Activated CD4-positive, alpha-beta memory T cell treated with anti-CD3 and anti-CD28 coated beads, Interleukin-2, amount 10 ng/mL, durations not matched to agents 7 days and 5 days (primary cell): ENCODE measurements at regions not wholly inside any gene's neighbourhood (a gene's known extent, or its start where the extent isn't known, plus 50 kb on each side); places are given as distances from the start of the nearest gene placed in this dataset.

Source experiments
- CTCF ChIA-PET: fragments of 350-600 bp; sonication (Branson Sonifier 250); formaldehyde crosslinking; loops from one replicate; lab custom pipeline; 2021; ENCODE audit warnings: antibody characterized with exemption, inconsistent platforms; lab: Charles Lee
- POLR2A ChIA-PET: fragments of 350-600 bp; sonication (Branson Sonifier 250); formaldehyde crosslinking; loops from one replicate; lab custom pipeline; 2021; ENCODE audit warnings: antibody characterized with exemption; lab: Charles Lee
- DNase-seq: peaks from one replicate; pipeline ENCODE4 v3.0.0-alpha.2; 2020
- H3K27ac Mint-ChIP-seq: one replicate; pipeline ENCODE4 v1.8.0; 2021; ENCODE audit warnings: mild to moderate bottlenecking, mixed read lengths
- H3K27me3 Mint-ChIP-seq: one replicate; pipeline ENCODE4 v1.8.0; 2021; ENCODE audit warnings: mixed read lengths
- H3K36me3 Mint-ChIP-seq: one replicate; pipeline ENCODE4 v1.8.0; 2021; ENCODE audit warnings: low read depth, mixed read lengths
- H3K4me1 Mint-ChIP-seq: one replicate; pipeline ENCODE4 v1.8.0; 2021; ENCODE audit warnings: mixed read lengths
- H3K4me3 Mint-ChIP-seq: one replicate; pipeline ENCODE4 v1.8.0; 2021; ENCODE audit warnings: mild to moderate bottlenecking, mixed read lengths
- H3K9me3 Mint-ChIP-seq: one replicate; pipeline ENCODE4 v1.8.0; 2021; ENCODE audit warnings: mixed read lengths

GRCh38 chr9:113741886-113742854 is 133.9 kb upstream of the ZNF618 start:
- no peaks in the 10 kb centered on the region for H3K4me1 Mint-ChIP-seq
- H3K36me3 Mint-ChIP-seq, result no peaks in the 10 kb centered on the region
- H3K27me3 Mint-ChIP-seq, result peaks cover 2% of the 10 kb centered on the region
- ChIA-PET POLR2A (no interaction called here), CTCF (no interaction called here)
- H3K9me3 Mint-ChIP-seq, result no peaks in the 10 kb centered on the region
- no peak overlapping the region for H3K27ac Mint-ChIP-seq
- DNase-seq, result no peak
- no peak overlapping the region for H3K4me3 Mint-ChIP-seq

- no peaks in the 10 kb centered on the region for H3K4me1 Mint-ChIP-seq
- ChIA-PET POLR2A (no interaction called here), CTCF (no interaction called here)
- no peak for DNase-seq
- H3K27ac Mint-ChIP-seq, result no peak overlapping the region
- H3K36me3 Mint-ChIP-seq, result no peaks in the 10 kb centered on the region
- H3K9me3 Mint-ChIP-seq, result peaks cover 4% of the 10 kb centered on the region
- H3K27me3 Mint-ChIP-seq, result peaks cover 2% of the 10 kb centered on the region
- no peak overlapping the region for H3K4me3 Mint-ChIP-seq
Measured at GRCh38 chr9:113742878-113743277, 133.2 kb upstream of the ZNF618 start.

- no peak for DNase-seq
- no peaks in the 10 kb centered on the region for H3K4me1 Mint-ChIP-seq
- H3K4me3 Mint-ChIP-seq, result no peak overlapping the region
- H3K27ac Mint-ChIP-seq, result no peak overlapping the region
- H3K27me3 Mint-ChIP-seq, result peaks cover 4% of the 10 kb centered on the region
- no peaks in the 10 kb centered on the region for H3K36me3 Mint-ChIP-seq
- H3K9me3 Mint-ChIP-seq, result peaks cover 4% of the 10 kb centered on the region
- ChIA-PET CTCF (no interaction called here), POLR2A (no interaction called here)
Measured at GRCh38 chr9:113746486-113746885, 129.6 kb upstream of the ZNF618 start.

- POLR2A ChIA-PET, result no interaction called here
- H3K27me3 Mint-ChIP-seq, result peaks cover 6% of the 10 kb centered on the region
- H3K4me3 Mint-ChIP-seq, result no peak overlapping the region
- DNase-seq, result no peak
- peaks cover 4% of the 10 kb centered on the region for H3K9me3 Mint-ChIP-seq
- CTCF ChIA-PET, result no interaction called here
- no peaks in the 10 kb centered on the region for H3K4me1 Mint-ChIP-seq
- no peak overlapping the region for H3K27ac Mint-ChIP-seq
- no peaks in the 10 kb centered on the region for H3K36me3 Mint-ChIP-seq
Measured at GRCh38 chr9:113748135-113748534, 128.0 kb upstream of the ZNF618 start.

GRCh38 chr9:113753398-113754119 is 122.5 kb upstream of the ZNF618 start:
- Mint-ChIP-seq H3K4me3 (no peak overlapping the region), H3K9me3 (no peaks in the 10 kb centered on the region), H3K4me1 (no peaks in the 10 kb centered on the region), H3K36me3 (no peaks in the 10 kb centered on the region), H3K27ac (no peak overlapping the region), H3K27me3 (peaks cover 10% of the 10 kb centered on the region)
- no peak for DNase-seq
- ChIA-PET POLR2A (no interaction called here), CTCF (no interaction called here)

GRCh38 chr9:113754739-113755138 is 121.4 kb upstream of the ZNF618 start:
- Mint-ChIP-seq H3K27me3 (peaks cover 14% of the 10 kb centered on the region), H3K9me3 (no peaks in the 10 kb centered on the region), H3K36me3 (no peaks in the 10 kb centered on the region), H3K4me3 (no peak overlapping the region), H3K27ac (no peak overlapping the region), H3K4me1 (no peaks in the 10 kb centered on the region)
- POLR2A ChIA-PET, result no interaction called here
- DNase-seq, result no peak
- CTCF ChIA-PET, result interaction anchor here (0.5 kb wide), 1 partner anchor 521 kb away, joined by 5 read pairs; no protein-coding TSS in a partner anchor

- Mint-ChIP-seq H3K27ac (no peak overlapping the region), H3K27me3 (peaks cover 14% of the 10 kb centered on the region), H3K36me3 (no peaks in the 10 kb centered on the region), H3K4me3 (no peak overlapping the region), H3K9me3 (no peaks in the 10 kb centered on the region), H3K4me1 (no peaks in the 10 kb centered on the region)
- ChIA-PET CTCF (no interaction called here), POLR2A (no interaction called here)
- DNase-seq, result no peak
Measured at GRCh38 chr9:113755433-113755832, 120.7 kb upstream of the ZNF618 start.

- Mint-ChIP-seq H3K4me3 (no peak overlapping the region), H3K27ac (no peak overlapping the region), H3K27me3 (peaks cover 17% of the 10 kb centered on the region), H3K36me3 (no peaks in the 10 kb centered on the region), H3K4me1 (no peaks in the 10 kb centered on the region), H3K9me3 (no peaks in the 10 kb centered on the region)
- POLR2A ChIA-PET, result no interaction called here
- CTCF ChIA-PET, result no interaction called here
- no peak for DNase-seq
Measured at GRCh38 chr9:113756476-113757192, 119.5 kb upstream of the ZNF618 start.

GRCh38 chr9:113763429-113763828 is 112.7 kb upstream of the ZNF618 start:
- ChIA-PET POLR2A (no interaction called here), CTCF (no interaction called here)
- Mint-ChIP-seq H3K36me3 (no peaks in the 10 kb centered on the region), H3K27me3 (peaks cover 27% of the 10 kb centered on the region), H3K4me1 (no peaks in the 10 kb centered on the region), H3K4me3 (no peak overlapping the region), H3K9me3 (no peaks in the 10 kb centered on the region), H3K27ac (no peak overlapping the region)
- DNase-seq, result no peak

GRCh38 chr9:113764572-113764971 is 111.5 kb upstream of the ZNF618 start:
- Mint-ChIP-seq H3K4me3 (no peak overlapping the region), H3K9me3 (no peaks in the 10 kb centered on the region), H3K27me3 (peaks cover 26% of the 10 kb centered on the region), H3K36me3 (no peaks in the 10 kb centered on the region), H3K27ac (no peak overlapping the region), H3K4me1 (no peaks in the 10 kb centered on the region)
- ChIA-PET POLR2A (no interaction called here), CTCF (no interaction called here)
- no peak for DNase-seq

- ChIA-PET CTCF (no interaction called here), POLR2A (no interaction called here)
- peaks cover 15% of the 10 kb centered on the region for H3K27me3 Mint-ChIP-seq
- no peak for DNase-seq
- no peak overlapping the region for H3K27ac Mint-ChIP-seq
- H3K4me1 Mint-ChIP-seq, result no peaks in the 10 kb centered on the region
- no peak overlapping the region for H3K4me3 Mint-ChIP-seq
- no peaks in the 10 kb centered on the region for H3K36me3 Mint-ChIP-seq
- H3K9me3 Mint-ChIP-seq, result no peaks in the 10 kb centered on the region
Measured at GRCh38 chr9:113769412-113769811, 106.7 kb upstream of the ZNF618 start.

GRCh38 chr9:113770396-113770795 is 105.7 kb upstream of the ZNF618 start:
- Mint-ChIP-seq H3K27ac (no peak overlapping the region), H3K9me3 (no peaks in the 10 kb centered on the region)
- CTCF ChIA-PET, result no interaction called here

GRCh38 chr9:113771199-113771598 is 104.9 kb upstream of the ZNF618 start:
- Mint-ChIP-seq H3K27me3 (peaks cover 8% of the 10 kb centered on the region), H3K36me3 (no peaks in the 10 kb centered on the region), H3K4me1 (no peaks in the 10 kb centered on the region), H3K4me3 (no peak overlapping the region), H3K27ac (no peak overlapping the region), H3K9me3 (no peaks in the 10 kb centered on the region)
- CTCF ChIA-PET, result no interaction called here
- POLR2A ChIA-PET, result no interaction called here
- DNase-seq, result no peak

More at GRCh38 chr9:113770396-113770795, 105.7 kb upstream of the ZNF618 start:
- no peak for DNase-seq
- peaks cover 8% of the 10 kb centered on the region for H3K27me3 Mint-ChIP-seq
- H3K36me3 Mint-ChIP-seq, result no peaks in the 10 kb centered on the region
- no peak overlapping the region for H3K4me3 Mint-ChIP-seq
- H3K4me1 Mint-ChIP-seq, result no peaks in the 10 kb centered on the region
- POLR2A ChIA-PET, result no interaction called here
